Activated CD8-positive, alpha-beta T cell treated with anti-CD3 and anti-CD28 coated beads, Interleukin-2, amount 10 ng/mL, durations not matched to agents 7 days and 5 days (primary cell): ENCODE measurements at regions not wholly inside any gene's neighbourhood (a gene's known extent, or its start where the extent isn't known, plus 50 kb on each side); places are given as distances from the start of the nearest gene placed in this dataset.
A peak's percentile ranks its signal among the peaks of the same experiment; 100 is the strongest.

Source experiments
- ATAC-seq: fragments of 150-1000 bp; cut with Tn5 transposase; one replicate; pipeline ENCODE4 v1.10.0; 2021; ENCODE audit warnings: moderate library complexity
- CTCF ChIA-PET: fragments of 350-600 bp; sonication (Branson Sonifier 250); formaldehyde crosslinking; loops from one replicate; lab custom pipeline; 2021; ENCODE audit warnings: antibody characterized with exemption; lab: Charles Lee
- POLR2A ChIA-PET: fragments of 350-600 bp; sonication (Branson Sonifier 250); formaldehyde crosslinking; loops from one replicate; lab custom pipeline; 2021; ENCODE audit warnings: antibody characterized with exemption; lab: Charles Lee
- DNase-seq: peaks from one replicate; pipeline ENCODE4 v3.0.0-alpha.2; 2020
- H3K27ac Mint-ChIP-seq: one replicate; pipeline ENCODE4 v1.8.0; 2021; ENCODE audit warnings: mild to moderate bottlenecking, mixed read lengths
- H3K27me3 Mint-ChIP-seq: one replicate; pipeline ENCODE4 v1.8.0; 2021; ENCODE audit warnings: low read depth, mixed read lengths
- H3K36me3 Mint-ChIP-seq: one replicate; pipeline ENCODE4 v1.8.0; 2021; ENCODE audit warnings: low read depth, mixed read lengths
- H3K4me1 Mint-ChIP-seq: one replicate; pipeline ENCODE4 v1.8.0; 2021; ENCODE audit warnings: low read depth, mixed read lengths
- H3K4me3 Mint-ChIP-seq: one replicate; pipeline ENCODE4 v1.8.0; 2021; ENCODE audit warnings: mild to moderate bottlenecking, mixed read lengths
- H3K9me3 Mint-ChIP-seq: one replicate; pipeline ENCODE4 v1.8.0; 2022; ENCODE audit warnings: mixed read lengths; ENCODE audit not compliant: insufficient read depth

DNA sequence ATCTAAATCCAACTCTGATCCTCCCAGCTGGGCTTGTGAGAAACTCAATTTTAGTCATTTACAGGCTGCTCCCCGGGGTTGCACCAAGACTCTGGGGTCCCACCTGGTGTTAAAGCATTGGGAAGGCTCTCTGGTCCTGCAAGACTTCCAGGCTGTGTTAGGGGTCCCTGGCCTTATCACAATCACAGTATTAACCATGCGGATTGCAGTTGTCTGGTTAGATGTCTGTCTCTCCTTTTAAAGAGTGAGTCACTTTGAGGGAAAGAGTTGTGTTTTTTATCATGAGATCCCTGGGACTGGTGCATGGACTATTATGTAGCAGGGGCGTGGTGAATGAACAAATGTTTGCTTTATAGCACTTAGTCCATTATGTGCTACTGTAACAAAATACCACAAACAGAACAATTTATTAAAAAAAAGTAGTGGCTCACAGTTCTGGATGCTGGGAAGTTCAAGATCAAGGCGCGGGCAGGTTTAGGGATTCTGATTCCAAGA is 531.4 kb downstream of the FUT8 start:
- no peak for ATAC-seq
- Mint-ChIP-seq H3K36me3 (peaks cover 8% of the 10 kb centered on the region), H3K27ac (no peak overlapping the region), H3K4me3 (no peak overlapping the region), H3K27me3 (peaks cover 2% of the 10 kb centered on the region), H3K9me3 (no peaks in the 10 kb centered on the region), H3K4me1 (peaks cover 38% of the 10 kb centered on the region)
- DNase-seq = no peak
- POLR2A ChIA-PET = no interaction called here
- CTCF ChIA-PET = no interaction called here

DNA sequence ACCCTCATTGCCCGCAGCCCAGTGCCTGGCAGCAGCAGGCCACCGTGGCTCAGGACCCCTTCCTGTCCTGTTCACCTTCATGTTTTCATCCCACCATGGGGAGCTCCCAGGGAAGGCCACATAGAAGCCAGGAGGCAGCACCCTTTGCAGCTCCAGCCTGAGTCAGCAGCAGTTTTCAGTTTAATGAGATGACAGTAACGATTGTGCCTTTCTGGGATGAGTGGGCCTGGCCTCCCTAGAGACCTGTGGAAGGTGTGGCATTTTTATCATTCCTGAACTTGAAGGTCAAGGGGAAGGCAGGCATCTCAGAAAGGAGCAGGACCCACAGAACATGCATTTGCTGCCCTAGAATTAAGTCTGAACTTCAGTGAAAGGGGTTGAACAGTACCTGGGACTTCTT is 532.8 kb downstream of the FUT8 start:
- peaks cover 39% of the 10 kb centered on the region for H3K4me1 Mint-ChIP-seq
- POLR2A ChIA-PET = no interaction called here
- CTCF ChIA-PET = interaction anchor here (0.8 to 1.5 kb wide), 2 partner anchors 14 to 18 kb away, joined by 4 to 6 read pairs; no protein-coding TSS in a partner anchor
- ATAC-seq (no peak), DNase-seq (no peak)
- H3K4me3 Mint-ChIP-seq = no peak overlapping the region
- no peaks in the 10 kb centered on the region for H3K9me3 Mint-ChIP-seq
- H3K36me3 Mint-ChIP-seq = peaks cover 8% of the 10 kb centered on the region
- H3K27ac Mint-ChIP-seq = no peak overlapping the region
- H3K27me3 Mint-ChIP-seq = peaks cover 2% of the 10 kb centered on the region

DNA sequence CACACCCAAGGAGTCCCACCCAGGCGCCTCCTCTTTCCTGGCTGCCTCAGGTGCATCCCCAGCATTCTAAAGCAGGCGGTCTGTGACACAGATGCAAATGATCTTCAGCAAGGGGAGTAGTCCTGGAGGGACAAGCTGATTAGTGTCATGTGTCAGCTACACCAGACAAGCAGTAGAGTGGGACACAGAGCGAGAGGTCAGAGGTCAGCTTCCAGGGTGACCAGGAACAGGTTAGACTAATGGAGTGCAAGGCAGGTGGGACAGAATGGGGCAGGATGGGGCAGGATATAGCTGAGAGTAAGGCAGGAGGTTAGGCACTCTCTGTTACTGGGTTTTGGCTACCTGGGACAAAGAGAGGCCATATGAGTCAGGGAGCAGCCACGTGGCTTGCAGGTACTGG is 534.0 kb downstream of the FUT8 start:
- H3K27ac Mint-ChIP-seq = no peak overlapping the region
- ATAC-seq (no peak), DNase-seq (no peak)
- peaks cover 2% of the 10 kb centered on the region for H3K27me3 Mint-ChIP-seq
- H3K4me1 Mint-ChIP-seq = peaks cover 45% of the 10 kb centered on the region
- peaks cover 12% of the 10 kb centered on the region for H3K36me3 Mint-ChIP-seq
- POLR2A ChIA-PET = no interaction called here
- H3K4me3 Mint-ChIP-seq = no peak overlapping the region
- H3K9me3 Mint-ChIP-seq = no peaks in the 10 kb centered on the region
- CTCF ChIA-PET = interaction anchor here (1.5 kb wide), 1 partner anchor 13 kb away, joined by 6 read pairs; no protein-coding TSS in a partner anchor

- CTCF ChIA-PET = interaction anchor here (0.8 to 6.0 kb wide), 10 partner anchors 8 to 533 kb away, joined by 3 to 83 read pairs (median 3); no protein-coding TSS in a partner anchor
- peak overlapping the region; percentile 4 for H3K27ac Mint-ChIP-seq
- POLR2A ChIA-PET = interaction anchor here (2.4 to 2.5 kb wide), 2 partner anchors 21 to 101 kb away, joined by 10 to 15 read pairs; no protein-coding TSS in a partner anchor
- peaks cover 2% of the 10 kb centered on the region for H3K27me3 Mint-ChIP-seq
- DNase-seq (no peak), ATAC-seq (no peak)
- H3K4me1 Mint-ChIP-seq = peaks cover 44% of the 10 kb centered on the region
- H3K36me3 Mint-ChIP-seq = peaks cover 16% of the 10 kb centered on the region
- no peaks in the 10 kb centered on the region for H3K9me3 Mint-ChIP-seq
- no peak overlapping the region for H3K4me3 Mint-ChIP-seq
These were observed 535.8 kb downstream of the FUT8 start for GRCh38 chr14:65948302-65948701.

GRCh38 chr14:65949711-65950516 is 536.3 kb upstream of the CCDC196 start:
- ChIA-PET CTCF (interaction anchor here (0.6 to 6.0 kb wide), 11 partner anchors 9 to 728 kb away, joined by 3 to 83 read pairs (median 5); no protein-coding TSS in a partner anchor), POLR2A (interaction anchor here (0.8 to 2.5 kb wide), 3 partner anchors 10 to 103 kb away, joined by 3 to 15 read pairs (median 10); no protein-coding TSS in a partner anchor)
- H3K27me3 Mint-ChIP-seq = peaks cover 2% of the 10 kb centered on the region
- peak overlapping the region; percentile 79 for H3K27ac Mint-ChIP-seq
- peak; percentile 73 for ATAC-seq
- peaks cover 20% of the 10 kb centered on the region for H3K36me3 Mint-ChIP-seq
- peaks cover 37% of the 10 kb centered on the region for H3K4me1 Mint-ChIP-seq
- H3K9me3 Mint-ChIP-seq = no peaks in the 10 kb centered on the region
- peak; percentile 31 for DNase-seq
- no peak overlapping the region for H3K4me3 Mint-ChIP-seq

DNA sequence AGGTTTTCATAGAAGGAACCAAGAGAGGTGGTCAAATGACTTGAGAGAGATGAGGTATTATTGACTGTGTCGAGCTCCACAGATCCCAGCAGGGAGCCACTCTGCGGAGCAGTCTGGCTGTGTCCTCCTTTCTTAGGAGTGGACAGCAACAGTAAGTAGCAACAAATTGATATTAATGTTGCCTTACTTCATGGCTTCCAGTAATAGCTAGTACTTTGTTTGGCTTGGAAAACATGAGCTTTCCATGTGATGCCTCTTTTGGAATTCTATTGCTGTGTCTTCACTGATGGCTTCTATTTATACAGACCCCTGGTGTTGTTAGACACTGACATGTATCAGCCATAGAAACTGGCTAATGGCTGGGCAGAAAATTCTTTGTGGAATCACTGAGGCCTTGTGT is 531.2 kb upstream of the CCDC196 start:
- CTCF ChIA-PET = interaction anchor here (1.3 to 3.1 kb wide), 5 partner anchors 11 to 130 kb away, joined by 4 to 12 read pairs (median 8); no protein-coding TSS in a partner anchor
- Mint-ChIP-seq H3K36me3 (peaks cover 16% of the 10 kb centered on the region), H3K4me1 (peaks cover 31% of the 10 kb centered on the region), H3K9me3 (no peaks in the 10 kb centered on the region), H3K27me3 (no peaks in the 10 kb centered on the region), H3K27ac (no peak overlapping the region), H3K4me3 (no peak overlapping the region)
- no peak for DNase-seq
- POLR2A ChIA-PET = interaction anchor here (1.0 kb wide), 1 partner anchor 130 kb away, joined by 4 read pairs; no protein-coding TSS in a partner anchor
- no peak for ATAC-seq

DNA sequence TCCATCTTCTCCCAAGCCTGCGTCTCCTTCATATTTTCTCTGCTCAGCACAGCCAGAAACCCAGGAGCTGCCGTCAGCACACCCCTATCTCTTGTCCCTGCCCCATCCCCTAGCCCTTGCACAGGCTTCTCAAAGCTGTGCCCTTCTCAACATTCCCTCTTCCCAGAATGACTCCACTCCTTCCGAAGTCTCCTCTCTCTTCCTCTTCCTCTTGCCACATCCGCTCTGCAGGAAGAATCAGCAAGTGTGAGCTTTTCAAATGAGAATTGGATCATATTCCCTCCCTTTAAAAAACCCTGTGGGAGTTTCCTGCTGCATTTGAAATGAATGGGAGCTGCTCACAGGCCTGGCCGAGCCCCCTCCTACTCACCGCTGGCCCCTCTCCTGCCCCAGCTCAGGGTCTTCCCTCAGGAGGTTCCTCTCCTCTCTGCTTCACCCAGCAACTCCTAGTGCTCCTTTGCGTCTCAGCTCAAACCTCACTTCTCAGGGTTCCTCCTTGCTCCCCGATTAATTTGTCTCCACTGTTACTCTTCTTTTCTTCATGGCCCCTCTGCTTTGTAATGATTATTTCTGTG is 528.5 kb upstream of the CCDC196 start:
- POLR2A ChIA-PET = interaction anchor here (0.8 kb wide), 1 partner anchor 546 kb away, joined by 3 read pairs; the partner anchor contains the start of gene FUT8

DNA sequence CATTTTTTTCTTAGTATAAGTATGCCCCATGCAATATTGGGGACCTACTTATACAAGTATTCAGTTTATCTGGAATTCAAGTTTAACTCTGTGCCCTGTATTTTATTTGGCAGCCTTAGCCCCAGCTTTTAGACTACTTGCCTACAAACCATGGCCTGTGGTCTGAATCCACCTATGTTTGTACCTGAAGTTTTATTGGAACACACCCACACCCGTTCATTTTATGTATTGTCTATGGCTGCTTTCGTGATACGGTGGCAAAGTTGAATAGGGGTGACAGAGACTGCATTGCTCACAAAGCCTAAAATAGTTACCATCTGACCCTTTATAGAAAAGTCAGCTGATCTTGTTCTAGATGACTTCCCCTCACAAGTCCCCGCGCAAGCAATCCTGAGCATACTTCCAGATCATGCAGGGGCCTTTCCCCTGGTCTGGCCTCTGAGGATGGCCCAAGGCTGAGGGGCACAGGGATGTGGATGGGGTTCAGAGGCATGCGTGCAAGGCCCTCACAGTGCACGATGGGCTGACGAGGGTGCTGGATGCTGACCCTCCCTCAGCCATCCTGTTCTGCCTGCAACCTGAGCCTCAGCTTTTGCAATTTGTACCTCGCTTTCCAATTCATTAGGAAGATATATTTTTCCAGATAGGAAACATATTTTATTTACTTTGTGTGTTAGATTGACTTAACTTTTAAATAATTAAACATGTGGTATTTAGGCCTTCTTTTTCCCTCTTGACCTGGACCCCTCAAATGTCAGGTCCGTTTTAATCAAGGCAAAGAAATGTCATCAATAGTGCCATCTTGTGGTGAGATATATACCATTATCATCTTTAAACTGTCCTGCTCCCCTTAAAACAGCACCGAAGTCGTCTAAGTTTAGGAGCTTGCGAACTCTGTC is 527.3 kb upstream of the CCDC196 start:
- no peak for DNase-seq
- Mint-ChIP-seq H3K4me1 (peaks cover 34% of the 10 kb centered on the region), H3K27ac (peak overlapping the region; percentile 56), H3K4me3 (no peak overlapping the region), H3K27me3 (peaks cover 6% of the 10 kb centered on the region), H3K9me3 (no peaks in the 10 kb centered on the region), H3K36me3 (peaks cover 7% of the 10 kb centered on the region)
- ChIA-PET POLR2A (interaction anchor here (1.3 to 1.5 kb wide), 3 partner anchors 31 to 547 kb away, joined by 3 to 6 read pairs (median 4); partner anchors contain the start of gene FUT8), CTCF (interaction anchor here (0.6 to 6.1 kb wide), 44 partner anchors 9 to 797 kb away, joined by 3 to 108 read pairs (median 5); no protein-coding TSS in a partner anchor)
- ATAC-seq = peak; percentile 77

More for the DNA sequence above, 528.5 kb upstream of the CCDC196 start:
- no peak overlapping the region for H3K4me3 Mint-ChIP-seq
- peaks cover 8% of the 10 kb centered on the region for H3K36me3 Mint-ChIP-seq
- peaks cover 2% of the 10 kb centered on the region for H3K27me3 Mint-ChIP-seq
- ATAC-seq = no peak
- no peaks in the 10 kb centered on the region for H3K9me3 Mint-ChIP-seq
- no peak overlapping the region for H3K27ac Mint-ChIP-seq
- peaks cover 31% of the 10 kb centered on the region for H3K4me1 Mint-ChIP-seq
- DNase-seq = no peak
- CTCF ChIA-PET = interaction anchor here (1.0 to 6.1 kb wide), 12 partner anchors 16 to 793 kb away, joined by 4 to 108 read pairs (median 48); no protein-coding TSS in a partner anchor

GRCh38 chr14:65959563-65960024 is 526.6 kb upstream of the CCDC196 start:
- no peaks in the 10 kb centered on the region for H3K9me3 Mint-ChIP-seq
- H3K36me3 Mint-ChIP-seq = peaks cover 4% of the 10 kb centered on the region
- ChIA-PET CTCF (interaction anchor here (0.6 to 6.1 kb wide), 42 partner anchors 9 to 798 kb away, joined by 3 to 108 read pairs (median 5); no protein-coding TSS in a partner anchor), POLR2A (interaction anchor here (1.0 to 1.5 kb wide), 4 partner anchors 10 to 547 kb away, joined by 3 to 6 read pairs (median 4); partner anchors contain the start of gene FUT8)
- DNase-seq = no peak
- no peak overlapping the region for H3K4me3 Mint-ChIP-seq
- H3K27ac Mint-ChIP-seq = peak overlapping the region; percentile 56
- no peak for ATAC-seq
- peaks cover 10% of the 10 kb centered on the region for H3K27me3 Mint-ChIP-seq
- peaks cover 38% of the 10 kb centered on the region for H3K4me1 Mint-ChIP-seq

- H3K36me3 Mint-ChIP-seq = no peaks in the 10 kb centered on the region
- peaks cover 38% of the 10 kb centered on the region for H3K4me1 Mint-ChIP-seq
- H3K27me3 Mint-ChIP-seq = peaks cover 15% of the 10 kb centered on the region
- peak; percentile 72 for DNase-seq
- H3K9me3 Mint-ChIP-seq = no peaks in the 10 kb centered on the region
- H3K4me3 Mint-ChIP-seq = no peak overlapping the region
- peak; percentile 50 for ATAC-seq
- ChIA-PET POLR2A (interaction anchor here (0.7 to 0.9 kb wide), 2 partner anchors 46 to 93 kb away, joined by 3 to 4 read pairs; no protein-coding TSS in a partner anchor), CTCF (interaction anchor here (0.5 to 6.1 kb wide), 51 partner anchors 11 to 858 kb away, joined by 3 to 108 read pairs (median 4); partner anchors contain the start of gene MAX)
- no peak overlapping the region for H3K27ac Mint-ChIP-seq
These were observed 525.2 kb upstream of the CCDC196 start for GRCh38 chr14:65961004-65961403.
